ENCODE measurements at regions not wholly inside any gene's neighbourhood (a gene's known extent, or its start where the extent isn't known, plus 50 kb on each side); places are given as distances from the start of the nearest gene placed in this dataset.
"Not testable (repeated sequence)": the region's sequence is repeated elsewhere in the genome, so short reads cannot be mapped to it uniquely, and the experiment has no call there.

DNA sequence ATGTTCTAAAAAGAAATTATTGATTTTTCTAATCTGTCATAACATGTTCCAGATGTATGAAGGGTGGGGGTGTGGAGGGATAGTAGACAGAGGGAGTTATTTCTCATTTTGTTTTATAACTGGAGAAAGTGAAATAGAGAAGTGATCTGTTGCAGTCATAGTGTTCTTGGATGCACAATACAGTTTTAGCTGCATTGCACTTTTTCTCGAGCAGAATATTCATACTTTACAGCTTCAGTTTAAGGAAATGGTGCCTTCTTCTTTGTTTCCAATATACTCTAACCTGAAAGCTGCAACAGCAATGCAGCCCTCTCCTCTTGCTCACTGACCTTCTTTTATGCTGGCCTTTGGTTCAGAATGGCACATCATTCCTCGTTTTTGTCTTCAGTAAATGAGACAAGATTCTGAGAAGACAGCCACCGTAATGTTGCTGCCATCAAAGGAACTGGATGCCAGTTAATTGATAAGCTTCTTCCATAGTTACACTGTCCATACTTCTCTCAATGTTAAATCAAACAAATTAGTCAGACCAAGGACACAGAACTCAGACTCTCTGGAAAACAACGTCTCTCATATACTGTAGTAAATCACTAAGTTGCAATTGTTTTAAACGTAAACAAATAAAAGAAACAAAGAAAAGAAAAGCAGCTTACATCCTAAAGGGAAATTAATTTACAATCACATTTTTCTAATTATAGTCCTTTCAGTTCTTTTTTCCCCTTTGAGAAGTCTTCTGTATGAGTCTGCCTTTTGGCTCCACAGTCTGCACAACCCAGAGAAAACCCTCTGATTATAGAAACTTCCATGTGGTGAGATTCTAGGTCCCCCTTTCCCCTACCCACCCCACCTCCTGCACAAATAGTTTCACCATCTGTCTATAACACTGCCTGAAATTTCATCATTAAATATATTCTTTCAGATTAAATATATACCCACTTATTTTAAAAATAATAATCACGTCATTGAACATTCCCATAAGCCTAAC is 97.4 kb upstream of the UGP2 start:
- no peaks in the 10 kb centered on the region for H3K79me2 ChIP-seq (ENCODE audit: control insufficient read depth, insufficient read depth, low read length)
- H3K27me3 Mint-ChIP-seq: peaks cover 3% of the 10 kb centered on the region
- no peaks in the 10 kb centered on the region for H3K36me3 ChIP-seq (replicated peaks in 1 of 2; ENCODE audit: control extremely low read depth in 1 of 2, control insufficient read depth in 1 of 2, extremely low read depth in 1 of 2, insufficient read depth in 2 of 2, low read length in 1 of 2)
- peaks cover 2% of the 10 kb centered on the region for H3K9me3 Mint-ChIP-seq (ENCODE audit: insufficient read depth)
- DNase-seq: no peak
- H3K9ac ChIP-seq (ENCODE audit: low read length): no peak overlapping the region
- POLR2A ChIA-PET: no interaction called here
- no peaks in the 10 kb centered on the region for H3K4me1 Mint-ChIP-seq
- WGBS (ENCODE audit: insufficient coverage): 77% methylated on average over 3 of the region's 6 CpGs
- H3K4me3 Mint-ChIP-seq: no peak overlapping the region
- intact Hi-C loops (cut with micrococcal nuclease): no loop called here
- H3K4me2 ChIP-seq (replicated peaks; ENCODE audit: low read depth, low read length, poor library complexity, severe bottlenecking): no peak overlapping the region
- no peaks in the 10 kb centered on the region for H3K4me1 ChIP-seq (ENCODE audit: control insufficient read depth in 2 of 2, insufficient read depth in 2 of 2, low read length in 2 of 2)
- H3K4me3 ChIP-seq (ENCODE audit: control extremely low read depth in 1 of 5, extremely low read depth in 1 of 5, insufficient read depth in 1 of 5, low read depth in 2 of 5, low read length in 4 of 5): no peak overlapping the region
- no peaks in the 10 kb centered on the region for H3K27me3 ChIP-seq (replicated peaks in 1 of 4; ENCODE audit: control extremely low read depth in 1 of 4, control insufficient read depth in 3 of 4, insufficient read depth in 4 of 4, low read length in 3 of 4)
- ATAC-seq (ENCODE audit: low read depth): no peak
- no peak overlapping the region for H2AFZ ChIP-seq (ENCODE audit: insufficient read depth, low read depth, low read length, poor library complexity, severe bottlenecking)
- H3K9me3 ChIP-seq (ENCODE audit: control extremely low read depth in 1 of 3, control insufficient read depth in 2 of 3, insufficient read depth in 1 of 3, low read length in 2 of 3): peaks cover 0 to 6% (median 3%) of the 10 kb centered on the region in 3 donors
- TF ChIP-seq, protein P1, sequence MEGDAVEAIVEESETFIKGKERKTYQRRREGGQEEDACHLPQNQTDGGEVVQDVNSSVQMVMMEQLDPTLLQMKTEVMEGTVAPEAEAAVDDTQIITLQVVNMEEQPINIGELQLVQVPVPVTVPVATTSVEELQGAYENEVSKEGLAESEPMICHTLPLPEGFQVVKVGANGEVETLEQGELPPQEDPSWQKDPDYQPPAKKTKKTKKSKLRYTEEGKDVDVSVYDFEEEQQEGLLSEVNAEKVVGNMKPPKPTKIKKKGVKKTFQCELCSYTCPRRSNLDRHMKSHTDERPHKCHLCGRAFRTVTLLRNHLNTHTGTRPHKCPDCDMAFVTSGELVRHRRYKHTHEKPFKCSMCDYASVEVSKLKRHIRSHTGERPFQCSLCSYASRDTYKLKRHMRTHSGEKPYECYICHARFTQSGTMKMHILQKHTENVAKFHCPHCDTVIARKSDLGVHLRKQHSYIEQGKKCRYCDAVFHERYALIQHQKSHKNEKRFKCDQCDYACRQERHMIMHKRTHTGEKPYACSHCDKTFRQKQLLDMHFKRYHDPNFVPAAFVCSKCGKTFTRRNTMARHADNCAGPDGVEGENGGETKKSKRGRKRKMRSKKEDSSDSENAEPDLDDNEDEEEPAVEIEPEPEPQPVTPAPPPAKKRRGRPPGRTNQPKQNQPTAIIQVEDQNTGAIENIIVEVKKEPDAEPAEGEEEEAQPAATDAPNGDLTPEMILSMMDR (IDR thresholded peaks at IDR 0.05): no peak
- no peak for TF ChIP-seq EZH2 (IDR thresholded peaks at IDR 0.05; ENCODE audit: borderline replicate concordance, insufficient read depth, low read depth, low read length, poor library complexity, severe bottlenecking)
- CTCF ChIA-PET: no interaction called here
- no peaks in the 10 kb centered on the region for H4K20me1 ChIP-seq (ENCODE audit: control insufficient read depth, insufficient read depth, low read length, poor library complexity, severe bottlenecking)
- H3K27ac ChIP-seq (ENCODE audit: low read length in 2 of 2): no peak overlapping the region
- H3K27ac Mint-ChIP-seq: no peak overlapping the region

DNA sequence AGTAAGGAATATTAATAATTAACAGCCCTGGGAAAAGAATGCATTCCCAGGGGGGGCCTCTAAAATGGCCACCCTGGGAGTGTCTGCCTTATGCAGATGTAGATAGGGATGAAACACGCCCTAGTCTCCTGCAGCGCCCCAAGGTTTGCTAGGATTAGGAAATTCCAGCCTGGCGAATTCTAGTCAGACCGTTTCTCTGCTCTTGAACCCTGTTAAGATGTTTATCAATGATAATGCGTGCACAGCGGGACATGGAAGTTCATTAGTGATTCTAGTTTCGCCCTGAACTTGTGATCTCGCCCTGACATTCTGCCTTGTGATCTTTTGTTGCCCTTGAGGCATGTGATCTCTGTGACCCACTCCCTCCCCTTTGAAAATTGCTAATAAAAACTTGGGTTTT is 95.1 kb upstream of the UGP2 start:
- H3K27ac Mint-ChIP-seq; H4K20me1 ChIP-seq (ENCODE audit: control insufficient read depth, insufficient read depth, low read length, poor library complexity, severe bottlenecking); DNase-seq; H3K9me3 ChIP-seq (ENCODE audit: control extremely low read depth in 1 of 3, control insufficient read depth in 2 of 3, insufficient read depth in 1 of 3, low read length in 2 of 3); ATAC-seq (ENCODE audit: low read depth); H3K4me1 Mint-ChIP-seq; POLR2A ChIA-PET; H3K4me1 ChIP-seq (ENCODE audit: control insufficient read depth in 2 of 2, insufficient read depth in 2 of 2, low read length in 2 of 2); H3K27ac ChIP-seq (ENCODE audit: low read length in 2 of 2); H3K4me3 Mint-ChIP-seq; H3K9me3 Mint-ChIP-seq (ENCODE audit: insufficient read depth); H2AFZ ChIP-seq (ENCODE audit: insufficient read depth, low read depth, low read length, poor library complexity, severe bottlenecking); H3K9ac ChIP-seq (ENCODE audit: low read length); H3K79me2 ChIP-seq (ENCODE audit: control insufficient read depth, insufficient read depth, low read length); H3K36me3 ChIP-seq (replicated peaks in 1 of 2; ENCODE audit: control extremely low read depth in 1 of 2, control insufficient read depth in 1 of 2, extremely low read depth in 1 of 2, insufficient read depth in 2 of 2, low read length in 1 of 2); intact Hi-C loops (cut with micrococcal nuclease); H3K27me3 Mint-ChIP-seq; H3K4me3 ChIP-seq (ENCODE audit: control extremely low read depth in 1 of 5, extremely low read depth in 1 of 5, insufficient read depth in 1 of 5, low read depth in 2 of 5, low read length in 4 of 5); CTCF ChIA-PET; H3K4me2 ChIP-seq (replicated peaks; ENCODE audit: low read depth, low read length, poor library complexity, severe bottlenecking); H3K27me3 ChIP-seq (replicated peaks in 1 of 4; ENCODE audit: control extremely low read depth in 1 of 4, control insufficient read depth in 3 of 4, insufficient read depth in 4 of 4, low read length in 3 of 4): not testable (repeated sequence)
- 95% methylated on average over 8 of the region's 8 CpGs for WGBS (ENCODE audit: insufficient coverage)

All from B cell (primary cell).